Brain microvascular endothelial cell (primary cell): ENCODE measurements at regions not wholly inside any gene's neighbourhood (a gene's known extent, or its start where the extent isn't known, plus 50 kb on each side); places are given as distances from the start of the nearest gene placed in this dataset.

ENCODE experiments used
- DNase-seq: peaks from one replicate; pipeline ENCODE4 v3.0.0-alpha.2; 2020
- H3K27ac ChIP-seq: fragments of 250-450 bp; sonication (Bioruptor Pico); 2 replicates; pipeline ENCODE4 v1.5.1; 2020; ENCODE audit warnings: mild to moderate bottlenecking, moderate library complexity
- H3K27me3 ChIP-seq: fragments of 250-450 bp; sonication (Bioruptor Pico); replicated peaks from 2 replicates; pipeline ENCODE4 v1.5.1; 2020; ENCODE audit warnings: mild to moderate bottlenecking
- H3K36me3 ChIP-seq: fragments of 250-450 bp; sonication (Bioruptor Pico); replicated peaks from 2 replicates; pipeline ENCODE4 v1.5.1; 2020; ENCODE audit warnings: mild to moderate bottlenecking
- H3K4me3 ChIP-seq: 2 replicates; pipeline ENCODE4 v1.5.1; 2011; ENCODE audit warnings: low read depth, mild to moderate bottlenecking, control low read depth, low read length, moderate library complexity
- CTCF ChIP-seq: IDR thresholded peaks from 2 replicates; pipeline ENCODE4 v1.5.1; 2011; ENCODE audit warnings: low read depth, mild to moderate bottlenecking, moderate library complexity, low read length, control low read depth, inconsistent platforms; ENCODE audit errors: missing control alignments
- in situ Hi-C: cut with HindIII; loops from 2 replicates; pipeline ENCODE4 v1.10.0; 2017; ENCODE audit warnings: low sequenced_read_pairs, low pct_ligation_motif_present

DNA sequence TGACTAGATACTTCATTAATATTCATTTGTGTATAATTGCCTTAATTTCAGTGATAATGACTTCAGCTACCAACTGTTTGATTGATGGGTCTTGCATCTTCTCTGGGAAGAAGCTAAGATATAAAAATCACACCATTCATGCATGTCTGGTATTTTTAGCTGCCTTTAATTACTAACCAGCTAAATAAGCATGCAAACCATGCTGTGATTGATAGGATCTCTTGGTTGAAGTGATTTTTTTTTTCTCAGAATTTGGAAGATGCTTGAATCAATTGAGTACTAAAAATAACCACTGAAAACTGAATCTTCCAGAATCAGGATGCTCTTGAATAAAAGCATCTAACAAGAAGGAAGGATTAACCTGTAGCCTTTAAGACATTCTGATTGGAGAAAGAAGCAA lies 668.8 kb downstream of the TDRD15 start:
- no peak for TF ChIP-seq CTCF
- Histone ChIP-seq H3K27me3 (no peaks in the 10 kb centered on the region), H3K36me3 (no peaks in the 10 kb centered on the region), H3K4me3 (no peak overlapping the region), H3K27ac (no peak overlapping the region)
- in situ Hi-C loops, result no loop called here
- no peak for DNase-seq

GRCh38 chr2:21793461-21793860 lies 669.7 kb downstream of the TDRD15 start:
- no peak overlapping the region for H3K27ac ChIP-seq
- H3K36me3 ChIP-seq, result no peaks in the 10 kb centered on the region
- DNase-seq, result no peak
- no peak overlapping the region for H3K4me3 ChIP-seq
- H3K27me3 ChIP-seq, result no peaks in the 10 kb centered on the region
- in situ Hi-C loops, result no loop called here
- no peak for TF ChIP-seq CTCF

DNA sequence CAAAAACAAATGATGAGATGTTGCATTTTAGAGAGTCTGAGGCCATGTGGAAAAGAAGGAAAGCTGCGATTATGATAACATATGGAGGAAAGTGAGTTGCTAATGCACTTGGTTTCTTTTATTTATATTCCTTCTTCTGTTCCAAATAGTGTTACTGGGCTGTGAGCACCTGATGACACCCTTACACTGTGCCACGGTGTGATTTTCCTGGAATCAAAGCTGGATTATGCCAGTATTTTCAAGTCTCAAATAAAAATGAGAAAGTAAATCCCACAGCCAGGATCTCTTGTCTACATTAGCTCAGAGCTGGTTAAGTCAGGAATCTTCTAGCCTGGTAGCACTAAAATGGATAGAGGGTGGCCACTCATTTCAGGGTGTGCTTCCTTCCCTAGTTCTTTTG lies 670.8 kb downstream of the TDRD15 start:
- no peak for TF ChIP-seq CTCF
- H3K4me3 ChIP-seq, result no peak overlapping the region
- no peak overlapping the region for H3K27ac ChIP-seq
- in situ Hi-C loops, result no loop called here
- no peaks in the 10 kb centered on the region for H3K27me3 ChIP-seq
- no peaks in the 10 kb centered on the region for H3K36me3 ChIP-seq
- DNase-seq, result no peak

DNA sequence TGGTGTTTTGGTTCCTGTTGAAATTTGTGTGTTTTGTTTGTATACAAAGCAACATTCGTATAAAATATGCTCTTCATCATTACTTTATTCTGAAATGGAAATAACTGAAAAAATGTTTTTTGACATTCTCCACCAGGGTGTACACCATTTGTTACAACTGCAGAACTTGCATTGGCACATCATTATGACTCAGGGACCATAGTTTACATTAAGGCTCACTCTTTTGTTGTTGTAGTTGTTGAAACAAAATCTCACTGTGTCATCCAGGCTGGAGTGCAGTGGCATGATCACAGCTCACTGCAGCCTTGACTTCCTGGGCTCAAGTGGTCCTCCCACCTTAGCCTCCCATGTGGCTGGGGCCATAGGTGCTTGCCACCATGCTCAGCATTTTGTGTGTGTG lies 676.6 kb downstream of the TDRD15 start:
- Histone ChIP-seq H3K4me3 (no peak overlapping the region), H3K27me3 (no peaks in the 10 kb centered on the region), H3K36me3 (no peaks in the 10 kb centered on the region), H3K27ac (no peak overlapping the region)
- TF ChIP-seq CTCF, result no peak
- in situ Hi-C loops, result no loop called here
- no peak for DNase-seq

DNA sequence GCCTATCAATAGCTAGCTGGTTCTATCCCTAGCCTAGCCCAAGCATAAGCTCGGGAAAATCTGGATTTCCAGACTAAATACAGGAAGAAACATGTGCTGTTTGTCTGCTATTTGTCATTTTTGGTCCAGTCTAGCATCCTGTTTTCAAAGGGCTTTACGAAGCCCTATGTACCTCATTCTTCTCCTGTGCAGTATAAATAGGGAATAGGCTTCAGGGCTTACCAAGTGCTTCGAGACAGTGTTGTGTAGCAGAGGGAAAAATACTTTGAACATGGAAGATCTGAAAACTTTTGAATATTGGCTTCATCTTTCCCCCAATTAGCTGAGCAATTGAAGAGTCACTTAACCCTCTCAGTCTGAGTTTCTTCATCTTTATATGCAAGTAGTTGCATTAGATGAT lies 679.8 kb downstream of the TDRD15 start:
- in situ Hi-C loops, result no loop called here
- Histone ChIP-seq H3K36me3 (no peaks in the 10 kb centered on the region), H3K4me3 (no peak overlapping the region), H3K27me3 (no peaks in the 10 kb centered on the region), H3K27ac (no peak overlapping the region)
- DNase-seq, result no peak
- TF ChIP-seq CTCF, result no peak

DNA sequence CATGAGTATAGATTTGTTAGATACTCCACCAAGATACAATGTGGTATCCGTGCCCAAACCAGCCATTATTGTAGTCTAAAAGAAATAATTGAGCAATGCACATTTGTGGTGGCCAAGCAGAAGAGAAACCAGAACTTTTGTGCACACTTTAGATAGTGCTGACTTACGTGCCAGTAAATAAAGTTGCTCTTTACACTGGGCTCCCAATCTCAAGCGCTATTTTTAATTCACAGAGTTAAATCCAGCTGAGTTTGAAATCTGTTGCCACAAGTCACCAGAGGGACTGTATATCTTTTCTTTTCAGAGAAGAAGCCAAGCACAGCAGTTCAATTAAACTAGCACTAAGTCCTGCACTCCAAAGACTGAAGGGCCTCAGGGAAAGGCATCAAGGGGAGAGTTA lies 680.4 kb downstream of the TDRD15 start:
- in situ Hi-C loops, result no loop called here
- Histone ChIP-seq H3K4me3 (no peak overlapping the region), H3K27me3 (no peaks in the 10 kb centered on the region), H3K36me3 (no peaks in the 10 kb centered on the region), H3K27ac (no peak overlapping the region)
- no peak for DNase-seq
- no peak for TF ChIP-seq CTCF
